ENCODE measurements at regions not wholly inside any gene's neighbourhood (a gene's known extent, or its start where the extent isn't known, plus 50 kb on each side); places are given as distances from the start of the nearest gene placed in this dataset.
"Not testable (repeated sequence)": the region's sequence is repeated elsewhere in the genome, so short reads cannot be mapped to it uniquely, and the experiment has no call there.

GRCh38 chr6:19892260-19892659 lies 55.1 kb downstream of the ID4 start:
- DNase-seq: no peak

- DNase-seq: no peak
These were observed 58.9 kb downstream of the ID4 start for GRCh38 chr6:19895866-19896692.

GRCh38 chr6:19896693-19897010 lies 59.5 kb downstream of the ID4 start:
- DNase-seq: no peak

- DNase-seq: no peak
These were observed 61.1 kb downstream of the ID4 start for GRCh38 chr6:19898141-19898740.

- no peak for DNase-seq
These were observed 65.0 kb downstream of the ID4 start for GRCh38 chr6:19902201-19902600.

GRCh38 chr6:19904408-19904807 lies 67.2 kb downstream of the ID4 start:
- DNase-seq: not testable (repeated sequence)

GRCh38 chr6:19905584-19905983 lies 68.4 kb downstream of the ID4 start:
- DNase-seq: no peak

GRCh38 chr6:19906171-19906570 lies 69.0 kb downstream of the ID4 start:
- DNase-seq: no peak

- DNase-seq: no peak
These were observed 74.1 kb downstream of the ID4 start for GRCh38 chr6:19911223-19911622.

GRCh38 chr6:19918436-19918835 lies 81.3 kb downstream of the ID4 start:
- DNase-seq: no peak

GRCh38 chr6:19921786-19922185 lies 84.6 kb downstream of the ID4 start:
- no peak for DNase-seq

GRCh38 chr6:19925533-19925932 lies 88.4 kb downstream of the ID4 start:
- no peak for DNase-seq

- no peak for DNase-seq
These were observed 91.3 kb downstream of the ID4 start for GRCh38 chr6:19928461-19928860.

- DNase-seq: no peak
These were observed 92.1 kb downstream of the ID4 start for GRCh38 chr6:19929312-19929711.

- no peak for DNase-seq
These were observed 97.9 kb downstream of the ID4 start for GRCh38 chr6:19934996-19935591.

GRCh38 chr6:19939321-19939720 lies 102.2 kb downstream of the ID4 start:
- not testable (repeated sequence) for DNase-seq

GRCh38 chr6:19939926-19940325 lies 102.8 kb downstream of the ID4 start:
- not testable (repeated sequence) for DNase-seq

- no peak for DNase-seq
These were observed 105.9 kb downstream of the ID4 start for GRCh38 chr6:19943042-19943441.

- no peak for DNase-seq
These were observed 108.7 kb downstream of the ID4 start for GRCh38 chr6:19945843-19946358.

- no peak for DNase-seq
These were observed 112.0 kb downstream of the ID4 start for GRCh38 chr6:19949155-19949554.

- no peak for DNase-seq
These were observed 126.9 kb downstream of the ID4 start for GRCh38 chr6:19964115-19964514.

GRCh38 chr6:19968201-19968600 lies 131.0 kb downstream of the ID4 start:
- no peak for DNase-seq

- no peak for DNase-seq
These were observed 135.1 kb downstream of the ID4 start for GRCh38 chr6:19972221-19972620.
